GM10266 (cell line): ENCODE measurements at regions not wholly inside any gene's neighbourhood (a gene's known extent, or its start where the extent isn't known, plus 50 kb on each side); places are given as distances from the start of the nearest gene placed in this dataset.
"Not testable (repeated sequence)": the region's sequence is repeated elsewhere in the genome, so short reads cannot be mapped to it uniquely, and the experiment has no call there.

Experiments
- DNase-seq: peaks from one replicate; pipeline ENCODE4 v3.0.0; 2012; ENCODE audit errors: extremely low spot score
- TF ChIP-seq, protein P1 (sequence below): IDR thresholded peaks from 2 replicates; pipeline ENCODE4 v1.5.1; 2012; ENCODE audit warnings: mild to moderate bottlenecking, low read depth; ENCODE audit not compliant: control insufficient read depth, insufficient read depth; ENCODE audit errors: missing control alignments

DNA sequence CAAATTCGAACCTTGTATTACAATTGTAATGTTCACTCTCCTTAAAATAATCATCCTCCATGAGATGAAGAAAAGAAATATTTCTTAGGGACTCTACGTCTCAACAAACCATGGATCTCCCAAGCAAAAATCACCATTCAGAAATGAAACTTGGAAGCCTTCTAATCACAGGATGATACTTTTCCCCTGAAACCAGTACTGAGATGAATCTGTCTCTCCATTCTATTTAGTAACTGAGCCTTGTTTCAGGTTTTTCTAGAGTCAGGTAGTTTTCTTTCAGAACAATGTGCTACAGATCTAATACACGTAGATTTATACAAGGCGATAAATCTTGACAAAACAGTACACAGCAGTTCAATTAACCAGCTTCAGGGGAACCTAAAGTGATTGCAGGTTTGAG lies 660.1 kb upstream of the CBLB start:
- DNase-seq: no peak
- TF ChIP-seq, protein P1, sequence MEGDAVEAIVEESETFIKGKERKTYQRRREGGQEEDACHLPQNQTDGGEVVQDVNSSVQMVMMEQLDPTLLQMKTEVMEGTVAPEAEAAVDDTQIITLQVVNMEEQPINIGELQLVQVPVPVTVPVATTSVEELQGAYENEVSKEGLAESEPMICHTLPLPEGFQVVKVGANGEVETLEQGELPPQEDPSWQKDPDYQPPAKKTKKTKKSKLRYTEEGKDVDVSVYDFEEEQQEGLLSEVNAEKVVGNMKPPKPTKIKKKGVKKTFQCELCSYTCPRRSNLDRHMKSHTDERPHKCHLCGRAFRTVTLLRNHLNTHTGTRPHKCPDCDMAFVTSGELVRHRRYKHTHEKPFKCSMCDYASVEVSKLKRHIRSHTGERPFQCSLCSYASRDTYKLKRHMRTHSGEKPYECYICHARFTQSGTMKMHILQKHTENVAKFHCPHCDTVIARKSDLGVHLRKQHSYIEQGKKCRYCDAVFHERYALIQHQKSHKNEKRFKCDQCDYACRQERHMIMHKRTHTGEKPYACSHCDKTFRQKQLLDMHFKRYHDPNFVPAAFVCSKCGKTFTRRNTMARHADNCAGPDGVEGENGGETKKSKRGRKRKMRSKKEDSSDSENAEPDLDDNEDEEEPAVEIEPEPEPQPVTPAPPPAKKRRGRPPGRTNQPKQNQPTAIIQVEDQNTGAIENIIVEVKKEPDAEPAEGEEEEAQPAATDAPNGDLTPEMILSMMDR: no peak

DNA sequence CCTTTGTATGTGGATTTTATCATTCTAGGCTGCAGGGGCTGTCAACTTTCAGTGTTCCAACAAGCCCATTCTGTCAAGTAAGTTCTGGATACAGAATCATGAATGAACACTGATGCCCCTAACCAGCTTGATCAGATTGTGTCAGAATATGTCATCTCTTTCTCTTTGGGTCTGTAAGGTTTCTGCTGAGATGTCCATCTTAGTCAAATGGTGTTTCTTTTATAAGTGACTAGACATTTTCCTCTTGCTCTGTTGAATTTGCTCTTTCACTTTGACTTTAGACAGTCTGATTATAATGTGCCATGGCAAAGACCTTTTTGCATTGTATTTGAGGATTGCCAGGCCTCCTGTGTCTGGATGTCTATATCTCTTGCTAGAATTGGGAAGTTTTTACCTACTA lies 660.9 kb upstream of the CBLB start:
- TF ChIP-seq, protein P1: no peak

DNA sequence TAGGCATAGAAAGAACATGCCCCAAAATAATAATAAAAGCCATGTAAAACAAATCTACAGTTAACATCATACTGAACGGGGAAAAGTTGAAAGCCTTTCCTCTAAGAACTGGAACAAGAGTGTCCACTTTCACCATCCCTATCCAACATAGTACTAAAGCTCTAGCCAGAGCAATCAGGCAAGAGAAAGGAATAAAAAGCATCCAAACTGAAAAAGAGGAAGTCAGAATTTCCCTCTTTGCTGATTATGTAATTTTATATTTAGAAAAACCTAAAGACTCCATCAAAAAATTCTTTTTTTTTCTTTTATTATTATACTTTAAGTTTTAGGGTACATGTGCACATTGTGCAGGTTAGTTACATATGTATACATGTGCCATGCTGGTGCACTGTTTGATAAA lies 661.6 kb upstream of the CBLB start:
- TF ChIP-seq, protein P1: no peak
- DNase-seq: no peak

More for the DNA sequence above, 660.9 kb upstream of the CBLB start:
- no peak for DNase-seq

DNA sequence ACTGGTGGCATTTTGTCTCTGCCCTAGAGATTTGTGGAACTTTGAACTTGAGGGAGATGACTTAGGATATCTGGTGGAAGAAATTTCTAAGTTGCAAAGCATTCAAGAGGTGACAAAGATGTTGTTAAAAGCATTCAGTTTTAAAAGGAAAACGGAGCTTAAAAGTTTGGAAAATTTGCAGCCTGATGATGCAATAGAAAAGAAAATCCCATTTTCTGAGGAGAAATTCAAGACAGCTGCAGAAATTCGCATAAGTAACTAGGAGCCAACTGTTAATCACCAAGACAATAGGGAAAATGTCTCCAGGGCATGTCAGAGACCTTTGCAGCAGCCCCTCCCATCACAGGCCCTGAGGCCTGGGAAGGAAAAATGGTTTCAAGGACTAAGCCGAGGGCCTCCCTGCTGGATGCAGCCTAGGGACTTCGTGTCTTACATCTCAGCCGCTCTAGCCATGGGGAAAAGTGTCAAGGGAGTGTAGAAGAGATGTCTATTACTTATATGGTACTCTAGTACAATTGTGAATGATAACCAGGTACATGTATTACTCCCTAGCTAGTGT lies 663.0 kb upstream of the CBLB start:
- not testable (repeated sequence) for DNase-seq

DNA sequence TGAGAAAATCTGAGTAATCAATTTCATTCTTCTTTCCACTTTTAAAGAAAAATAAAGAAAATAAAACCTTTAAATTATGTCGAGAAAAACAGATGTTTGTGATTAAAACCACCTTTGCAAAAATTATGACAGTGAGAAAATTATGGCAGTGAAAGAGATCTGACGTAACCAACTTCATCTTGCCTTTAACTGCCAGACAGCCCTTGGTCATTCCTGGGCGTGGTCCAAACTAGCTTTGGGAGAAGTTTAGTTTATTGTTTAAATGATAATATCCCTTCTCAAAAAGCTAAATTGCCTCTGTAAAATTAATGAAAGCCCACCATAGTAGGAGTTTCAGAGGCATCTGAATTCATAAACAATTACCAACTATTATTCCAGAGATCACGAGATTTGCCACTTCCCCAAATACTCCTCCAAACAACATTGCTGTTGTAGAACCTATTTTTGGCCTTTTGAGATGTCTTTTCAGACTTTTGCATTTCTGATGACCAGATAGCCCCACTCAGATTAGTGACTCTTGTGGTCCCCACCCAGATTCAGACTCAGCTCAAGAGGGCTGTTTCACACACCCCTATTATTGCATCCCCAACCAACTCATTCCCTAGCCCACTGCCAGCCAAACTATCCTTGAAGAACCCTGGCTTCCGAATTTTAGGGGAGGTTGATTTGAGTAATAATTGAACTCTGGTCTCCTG lies 664.4 kb upstream of the CBLB start:
- TF ChIP-seq, protein P1: no peak
- DNase-seq: no peak

DNA sequence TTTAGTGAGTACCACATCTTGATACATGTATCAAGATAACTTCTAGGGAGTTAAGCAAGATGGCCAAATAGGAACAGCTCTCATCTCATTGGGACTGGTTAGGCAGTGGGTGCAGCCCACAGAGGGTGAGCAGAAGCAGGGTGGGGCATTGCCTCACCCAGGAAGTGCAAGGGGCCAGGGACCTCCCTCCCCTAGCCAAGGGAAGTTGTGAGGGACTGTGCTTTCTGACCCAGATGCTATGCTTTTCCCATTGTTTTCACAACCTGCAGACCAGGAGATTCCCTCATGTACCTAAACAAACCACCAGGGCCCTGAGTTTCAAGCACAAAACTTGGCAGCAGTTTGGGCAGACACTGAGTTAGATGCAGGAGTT lies 665.0 kb upstream of the CBLB start:
- TF ChIP-seq, protein P1: no peak
- DNase-seq: no peak

DNA sequence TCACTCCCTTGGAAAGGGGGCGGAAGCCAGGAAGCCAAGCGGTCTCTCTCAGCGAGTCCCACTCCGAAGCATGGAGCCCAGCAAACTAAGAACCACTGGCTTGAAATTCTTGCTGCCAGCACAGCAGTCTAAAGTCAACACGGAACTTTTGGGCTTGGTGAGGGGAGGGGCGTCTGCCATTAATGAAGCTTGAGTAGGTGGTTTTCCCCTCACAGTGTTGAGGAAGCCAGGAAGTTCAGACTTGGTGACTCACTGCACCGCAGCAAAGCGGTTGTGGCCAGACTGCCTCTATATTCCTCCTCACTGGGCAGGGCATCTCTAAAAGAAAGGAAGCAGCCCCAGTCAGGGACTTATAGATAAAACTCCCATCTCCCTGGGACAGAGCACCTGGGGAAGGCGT lies 665.4 kb upstream of the CBLB start:
- TF ChIP-seq, protein P1: no peak
- no peak for DNase-seq
